HCT116 (cell line): ENCODE measurements at regions not wholly inside any gene's neighbourhood (a gene's known extent, or its start where the extent isn't known, plus 50 kb on each side); places are given as distances from the start of the nearest gene placed in this dataset.

Experiments used
- ATAC-seq: fragments of 200-7000 bp; cut with Tn5 transposase; 2 replicates; pipeline ENCODE4 v1.9.1; 2020; ENCODE audit warnings: mild to moderate bottlenecking, moderate library complexity
- BruUV-seq: library from RNA; stranded (reverse); fragments of 400-500 nt; replicated peaks from 2 replicates; lab custom pipeline; 2021; lab: Mats Ljungman, UMichigan
- CTCF ChIA-PET: fragments of 300-600 bp; sonication (Branson Sonifier 250); formaldehyde crosslinking; loops from one replicate; lab custom pipeline; 2021; ENCODE audit warnings: antibody characterized with exemption; lab: Charles Lee
- POLR2A ChIA-PET: fragments of 300-600, 350-600 bp; sonication (Branson Sonifier 250); formaldehyde crosslinking; loops from one replicate; lab custom pipeline; 2021; ENCODE audit warnings: antibody characterized with exemption; lab: Charles Lee
- RAD21 ChIA-PET, 2 experiments: fragments of 300-600 bp; sonication (Branson Sonifier 250); formaldehyde crosslinking; loops; one replicate each; lab custom pipeline; 2023; ENCODE audit warnings: low total read pairs in 2 of 2; ENCODE audit not compliant: uncharacterized antibody in 2 of 2, unreplicated experiment in 2 of 2, low non-redundant PET in 1 of 2; lab: Charles Lee
- DNase-seq: peaks from one replicate; pipeline ENCODE4 v3.0.0-alpha.2; 2010; ENCODE audit warnings: low read depth, low spot score
- H2AFZ ChIP-seq: fragments of 200-600 bp; shearing (Covaris generic), sonication (generic); 2 replicates; pipeline ENCODE4 v1.6.1; 2017; ENCODE audit warnings: low read depth, mixed run types, mixed read lengths, antibody characterized with exemption, low read length; ENCODE audit not compliant: poor library complexity, severe bottlenecking
- H3K27ac ChIP-seq: 2 replicates; pipeline ENCODE4 v1.5.1; 2012; ENCODE audit warnings: low read depth, low read length
- H3K27me3 ChIP-seq: fragments of 200-600 bp; sonication (generic); 2 replicates; pipeline ENCODE4 v1.6.1; 2016; ENCODE audit warnings: mixed run types, low read length, mixed read lengths; ENCODE audit not compliant: insufficient read depth
- H3K36me3 ChIP-seq, 2 experiments: fragments of 200-500 bp in 1 of 2; fragments of 200-600 bp in 1 of 2; sonication (Bioruptor generic) in 1 of 2; sonication (generic) in 1 of 2; 2 replicates each; pipeline versions ENCODE4 v1.5.1 to v1.6.1; 2014 to 2016; ENCODE audit warnings: low read length in 2 of 2, inconsistent platforms in 1 of 2, mixed read lengths in 1 of 2, mixed run types in 1 of 2; ENCODE audit not compliant: insufficient read depth in 2 of 2, control insufficient read depth in 1 of 2
- H3K4me1 ChIP-seq, 2 experiments: fragments of 200-600 bp in 1 of 2; sonication (generic) in 1 of 2; 2 replicates each; pipeline versions ENCODE4 v1.5.1 to v1.6.1; 2012 to 2017; ENCODE audit warnings: low read length in 2 of 2, inconsistent platforms in 1 of 2, mild to moderate bottlenecking in 1 of 2, mixed read lengths in 1 of 2, mixed run types in 1 of 2, moderate library complexity in 1 of 2; ENCODE audit not compliant: insufficient read depth in 2 of 2, control insufficient read depth in 1 of 2
- H3K4me2 ChIP-seq: fragments of 200-600 bp; sonication (generic); 2 replicates; pipeline ENCODE4 v1.6.1; 2017; ENCODE audit warnings: mixed run types, low read length, mixed read lengths
- H3K4me3 ChIP-seq, 2 experiments: fragments of 200-600 bp in 1 of 2; sonication (generic) in 1 of 2; replicated peaks in 1 of 2; 2 replicates each; pipeline ENCODE4 v1.5.1; 2011 to 2016; ENCODE audit warnings: low read length in 2 of 2, control low read depth in 1 of 2, low read depth in 1 of 2, mild to moderate bottlenecking in 1 of 2, mixed read lengths in 1 of 2, mixed run types in 1 of 2
- H3K79me2 ChIP-seq: fragments of 200-600 bp; sonication (generic); 2 replicates; pipeline ENCODE4 v1.6.1; 2017; ENCODE audit warnings: mild to moderate bottlenecking, mixed run types, low read length, moderate library complexity, mixed read lengths; ENCODE audit not compliant: insufficient read depth
- H3K9ac ChIP-seq: fragments of 200-600 bp; sonication (generic); 2 replicates; pipeline ENCODE4 v1.6.1; 2016; ENCODE audit warnings: low read length, mixed read lengths
- H3K9me2 ChIP-seq: fragments of 200-600 bp; sonication (generic), shearing (Covaris generic); 2 replicates; pipeline ENCODE4 v1.6.1; 2017; ENCODE audit warnings: mixed run types, mild to moderate bottlenecking, moderate library complexity; ENCODE audit not compliant: insufficient read depth
- H3K9me3 ChIP-seq, 2 experiments: fragments of 200-500 bp in 1 of 2; fragments of 200-600 bp in 1 of 2; sonication (Bioruptor generic) in 1 of 2; sonication (generic) in 1 of 2; 2 replicates each; pipeline ENCODE4 v1.6.1; 2014 to 2017; ENCODE audit warnings: low read length in 2 of 2, mixed read lengths in 2 of 2, inconsistent platforms in 1 of 2, low read depth in 1 of 2, mild to moderate bottlenecking in 1 of 2, mixed run types in 1 of 2, moderate library complexity in 1 of 2; ENCODE audit not compliant: control insufficient read depth in 1 of 2, insufficient read depth in 1 of 2
- H4K20me1 ChIP-seq: fragments of 200-600 bp; sonication (generic), shearing (Covaris generic); 2 replicates; pipeline ENCODE4 v1.6.1; 2017; ENCODE audit warnings: mixed run types, mild to moderate bottlenecking, moderate library complexity; ENCODE audit not compliant: insufficient read depth
- ATF3 ChIP-seq: IDR thresholded peaks from 2 replicates; pipeline ENCODE4 v1.6.1; 2012
- CTCF ChIP-seq, 3 experiments: fragments of 200-600 bp in 1 of 3; sonication (generic) in 1 of 3; IDR thresholded peaks in 2 of 3; conservative IDR thresholded peaks in 1 of 3; 2 replicates each; pipeline ENCODE4 v1.5.1; 2012 to 2017; ENCODE audit warnings: low read depth in 2 of 3, low read length in 2 of 3, antibody characterized with exemption in 1 of 3, borderline replicate concordance in 1 of 3, control low read depth in 1 of 3, mild to moderate bottlenecking in 1 of 3, mixed read lengths in 1 of 3, mixed run types in 1 of 3, moderate library complexity in 1 of 3; ENCODE audit not compliant: insufficient read depth in 1 of 3
- EGR1 ChIP-seq: IDR thresholded peaks from 2 replicates; pipeline ENCODE4 v1.6.1; 2012; ENCODE audit warnings: low read depth
- ELF1 ChIP-seq: IDR thresholded peaks from 2 replicates; pipeline ENCODE4 v1.6.1; 2012; ENCODE audit warnings: low read depth, borderline replicate concordance
- EZH2phosphoT487 ChIP-seq: fragments of 200-600 bp; IDR thresholded peaks from 2 replicates; pipeline ENCODE4 v1.6.1; 2018; ENCODE audit warnings: antibody characterized with exemption, borderline replicate concordance
- FOSL1 ChIP-seq: IDR thresholded peaks from 2 replicates; pipeline ENCODE4 v1.6.1; 2012; ENCODE audit warnings: low read depth
- MAX ChIP-seq: IDR thresholded peaks from 2 replicates; pipeline ENCODE4 v1.6.1; 2012
- POLR2AphosphoS5 ChIP-seq: IDR thresholded peaks from 2 replicates; pipeline ENCODE4 v1.6.1; 2011; ENCODE audit warnings: mild to moderate bottlenecking, low read depth, low read length, moderate library complexity
- REST ChIP-seq: IDR thresholded peaks from 2 replicates; pipeline ENCODE4 v1.6.1; 2012; ENCODE audit warnings: low read depth
- SRF ChIP-seq: IDR thresholded peaks from 2 replicates; pipeline ENCODE4 v1.6.1; 2012; ENCODE audit warnings: low read depth
- TCF7L2 ChIP-seq: IDR thresholded peaks from 2 replicates; pipeline ENCODE4 v1.7.0; 2011; ENCODE audit warnings: borderline replicate concordance, inconsistent platforms; ENCODE audit not compliant: insufficient read depth, insufficient read length; ENCODE audit errors: extremely low read depth
- ZBTB33 ChIP-seq: IDR thresholded peaks from 2 replicates; pipeline ENCODE4 v1.6.1; 2011; ENCODE audit warnings: mild to moderate bottlenecking, low read length, moderate library complexity; ENCODE audit not compliant: insufficient replicate concordance; ENCODE audit errors: extremely low read depth
- ZFX ChIP-seq: fragments of 450-650 bp; IDR thresholded peaks from 2 replicates; pipeline ENCODE4 v1.6.1; 2017
- intact Hi-C: fragments of 100-400 bp; cut with micrococcal nuclease; formaldehyde crosslinking; loops from 2 replicates; pipeline ENCODE4 v1.10.0; 2022

GRCh38 chr5:6849316-6850105 lies 136.3 kb downstream of the TENT4A start (continued):
- no peak for TF ChIP-seq ZBTB33
- TF ChIP-seq, all 23 proteins: peak for 0

- CTCF ChIA-PET = no interaction called here
- no peaks in the 10 kb centered on the region for H3K36me3 ChIP-seq
Observed at GRCh38 chr5:6850106-6850432, 136.8 kb downstream of the TENT4A start.

More at GRCh38 chr5:6850106-6850432, 136.8 kb downstream of the TENT4A start:
- H4K20me1 ChIP-seq = no peaks in the 10 kb centered on the region
- no peaks in the 10 kb centered on the region for H3K9me3 ChIP-seq
- H3K79me2 ChIP-seq = no peaks in the 10 kb centered on the region
- no peak for TF ChIP-seq EZH2phosphoT487
- no peak for TF ChIP-seq SRF
- no peak for TF ChIP-seq MAX
- no peak for TF ChIP-seq TCF7L2
- TF ChIP-seq FOSL1 = no peak
- TF ChIP-seq ATF3 = no peak
- TF ChIP-seq CTCF (IDR thresholded peaks at IDR 0.05 in 2 of 3, conservative IDR thresholded peaks at IDR 0.05 in 1 of 3; ENCODE audit: borderline replicate concordance in 1 of 3, insufficient read depth in 1 of 3, low read depth in 2 of 3, low read length in 2 of 3) = no peak
- no peak for TF ChIP-seq ZFX
- TF ChIP-seq REST = no peak
- TF ChIP-seq POLR2AphosphoS5 = no peak
- TF ChIP-seq ELF1 = no peak
- no peak for TF ChIP-seq EGR1
- TF ChIP-seq ZBTB33 = no peak
- H3K27me3 ChIP-seq = no peaks in the 10 kb centered on the region
- no peak overlapping the region for H3K4me3 ChIP-seq
- POLR2A ChIA-PET = no interaction called here
- intact Hi-C loops = no loop called here
- H3K4me2 ChIP-seq = no peak overlapping the region
- H3K27ac ChIP-seq = no peak overlapping the region
- no peak overlapping the region for H2AFZ ChIP-seq
- RAD21 ChIA-PET = no interaction called here
- BruUV-seq = no TSS peak
- no peak for DNase-seq
- no peaks in the 10 kb centered on the region for H3K4me1 ChIP-seq
- ATAC-seq = no peak
- H3K9ac ChIP-seq = no peak overlapping the region
- H3K9me2 ChIP-seq = no peaks in the 10 kb centered on the region
